Hepatocyte (in vitro differentiated cells): ENCODE measurements at regions not wholly inside any gene's neighbourhood (a gene's known extent, or its start where the extent isn't known, plus 50 kb on each side); places are given as distances from the start of the nearest gene placed in this dataset.

Experiments
- DNase-seq: peaks from one replicate; pipeline ENCODE4 v3.0.0-alpha.2; 2016; ENCODE audit warnings: low spot score
- H2AFZ ChIP-seq: fragments of 200-600 bp; sonication (generic); 2 replicates; pipeline ENCODE4 v1.6.0; 2016; ENCODE audit warnings: antibody characterized with exemption, mild to moderate bottlenecking
- H3K27ac ChIP-seq: fragments of 200-600 bp; sonication (generic); 2 replicates; pipeline ENCODE4 v1.5.1; 2016; ENCODE audit warnings: mild to moderate bottlenecking
- H3K27me3 ChIP-seq: fragments of 200-600 bp; sonication (generic); 2 replicates; pipeline ENCODE4 v1.6.1; 2016
- H3K36me3 ChIP-seq: fragments of 200-600 bp; sonication (generic); replicated peaks from 2 replicates; pipeline ENCODE4 v1.5.1; 2016; ENCODE audit warnings: low read depth; ENCODE audit not compliant: insufficient read depth
- H3K4me1 ChIP-seq: fragments of 200-600 bp; sonication (generic); 2 replicates; pipeline ENCODE4 v1.5.1; 2016; ENCODE audit warnings: mild to moderate bottlenecking, moderate library complexity; ENCODE audit not compliant: insufficient read depth
- H3K4me2 ChIP-seq: fragments of 200-600 bp; sonication (generic); 2 replicates; pipeline ENCODE4 v1.6.0; 2016
- H3K4me3 ChIP-seq: fragments of 200-600 bp; sonication (generic); 2 replicates; pipeline ENCODE4 v1.5.1; 2016; ENCODE audit warnings: mild to moderate bottlenecking
- H3K79me2 ChIP-seq: fragments of 200-600 bp; sonication (generic); 2 replicates; pipeline ENCODE4 v1.6.0; 2017; ENCODE audit warnings: mild to moderate bottlenecking
- H3K9me2 ChIP-seq: fragments of 200-600 bp; sonication (generic); replicated peaks from 2 replicates; pipeline ENCODE4 v1.6.0; 2017; ENCODE audit warnings: mild to moderate bottlenecking; ENCODE audit not compliant: insufficient read depth
- H3K9me3 ChIP-seq: fragments of 200-600 bp; sonication (generic); 2 replicates; pipeline ENCODE4 v1.5.1; 2016; ENCODE audit warnings: low read depth, mild to moderate bottlenecking
- H4K20me1 ChIP-seq: fragments of 200-600 bp; sonication (generic); 2 replicates; pipeline ENCODE4 v1.6.0; 2016; ENCODE audit warnings: mild to moderate bottlenecking; ENCODE audit not compliant: insufficient read depth, poor library complexity, severe bottlenecking
- EZH2 ChIP-seq: fragments of 200-600 bp; sonication (generic); IDR thresholded peaks from 2 replicates; pipeline ENCODE4 v1.6.1; 2016; ENCODE audit warnings: antibody characterized with exemption, mild to moderate bottlenecking, borderline replicate concordance
- EZH2phosphoT487 ChIP-seq: fragments of 200-600 bp; sonication (generic); IDR thresholded peaks from one replicate; pipeline ENCODE4 v1.6.1; 2018; ENCODE audit warnings: antibody characterized with exemption, mild to moderate bottlenecking, low read depth, moderate library complexity; ENCODE audit not compliant: unreplicated experiment, severe bottlenecking
- WGBS: methylation state at CpG from one replicate; pipeline ENCODE4 v1.1.6; 2016; ENCODE audit warnings: low lambda C conversion rate; ENCODE audit errors: missing lambda C conversion rate; 5-methylcytosine and 5-hydroxymethylcytosine counted together
- TF ChIP-seq, protein P1 (sequence below): fragments of 200-600 bp; sonication (generic); IDR thresholded peaks from 2 replicates; pipeline ENCODE4 v1.5.1; 2016; ENCODE audit warnings: antibody characterized with exemption, mild to moderate bottlenecking; ENCODE audit not compliant: poor library complexity

- Histone ChIP-seq H4K20me1 (no peaks in the 10 kb centered on the region), H3K4me1 (no peaks in the 10 kb centered on the region), H3K36me3 (no peaks in the 10 kb centered on the region), H3K4me3 (no peak overlapping the region), H3K79me2 (no peaks in the 10 kb centered on the region), H3K9me2 (no peaks in the 10 kb centered on the region), H3K27me3 (no peaks in the 10 kb centered on the region), H3K4me2 (no peak overlapping the region), H3K27ac (no peak overlapping the region), H2AFZ (no peak overlapping the region), H3K9me3 (no peaks in the 10 kb centered on the region)
- TF ChIP-seq EZH2phosphoT487 (no peak), EZH2 (no peak)
- TF ChIP-seq, protein P1, sequence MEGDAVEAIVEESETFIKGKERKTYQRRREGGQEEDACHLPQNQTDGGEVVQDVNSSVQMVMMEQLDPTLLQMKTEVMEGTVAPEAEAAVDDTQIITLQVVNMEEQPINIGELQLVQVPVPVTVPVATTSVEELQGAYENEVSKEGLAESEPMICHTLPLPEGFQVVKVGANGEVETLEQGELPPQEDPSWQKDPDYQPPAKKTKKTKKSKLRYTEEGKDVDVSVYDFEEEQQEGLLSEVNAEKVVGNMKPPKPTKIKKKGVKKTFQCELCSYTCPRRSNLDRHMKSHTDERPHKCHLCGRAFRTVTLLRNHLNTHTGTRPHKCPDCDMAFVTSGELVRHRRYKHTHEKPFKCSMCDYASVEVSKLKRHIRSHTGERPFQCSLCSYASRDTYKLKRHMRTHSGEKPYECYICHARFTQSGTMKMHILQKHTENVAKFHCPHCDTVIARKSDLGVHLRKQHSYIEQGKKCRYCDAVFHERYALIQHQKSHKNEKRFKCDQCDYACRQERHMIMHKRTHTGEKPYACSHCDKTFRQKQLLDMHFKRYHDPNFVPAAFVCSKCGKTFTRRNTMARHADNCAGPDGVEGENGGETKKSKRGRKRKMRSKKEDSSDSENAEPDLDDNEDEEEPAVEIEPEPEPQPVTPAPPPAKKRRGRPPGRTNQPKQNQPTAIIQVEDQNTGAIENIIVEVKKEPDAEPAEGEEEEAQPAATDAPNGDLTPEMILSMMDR = no peak
- WGBS = 90% methylated on average over 2 of the region's 2 CpGs
- no peak for DNase-seq
Observed at GRCh38 chr4:120198411-120198810, 131.8 kb upstream of the MAD2L1 start.

GRCh38 chr4:120177603-120178002 lies 111.0 kb upstream of the MAD2L1 start:
- Histone ChIP-seq H3K27ac (no peak overlapping the region), H3K9me3 (no peaks in the 10 kb centered on the region), H4K20me1 (no peaks in the 10 kb centered on the region), H3K4me1 (no peaks in the 10 kb centered on the region), H3K4me3 (no peak overlapping the region), H3K27me3 (no peaks in the 10 kb centered on the region), H3K36me3 (no peaks in the 10 kb centered on the region), H3K4me2 (no peak overlapping the region), H3K9me2 (no peaks in the 10 kb centered on the region), H3K79me2 (no peaks in the 10 kb centered on the region), H2AFZ (no peak overlapping the region)
- DNase-seq = no peak
- TF ChIP-seq, protein P1 = no peak
- TF ChIP-seq EZH2 = no peak
- no peak for TF ChIP-seq EZH2phosphoT487
- 73% methylated on average over 1 of the region's 1 CpG for WGBS

- DNase-seq = no peak
- Histone ChIP-seq H3K36me3 (no peaks in the 10 kb centered on the region), H3K27ac (no peak overlapping the region), H3K27me3 (no peaks in the 10 kb centered on the region), H3K9me2 (no peaks in the 10 kb centered on the region), H2AFZ (no peak overlapping the region), H4K20me1 (no peaks in the 10 kb centered on the region), H3K4me3 (no peak overlapping the region), H3K4me2 (no peak overlapping the region), H3K4me1 (no peaks in the 10 kb centered on the region), H3K79me2 (no peaks in the 10 kb centered on the region), H3K9me3 (no peaks in the 10 kb centered on the region)
- TF ChIP-seq, protein P1 = no peak
- TF ChIP-seq EZH2 (no peak), EZH2phosphoT487 (no peak)
- 90% methylated on average over 2 of the region's 2 CpGs for WGBS
Observed at GRCh38 chr4:120175272-120175671, 108.6 kb upstream of the MAD2L1 start.

DNA sequence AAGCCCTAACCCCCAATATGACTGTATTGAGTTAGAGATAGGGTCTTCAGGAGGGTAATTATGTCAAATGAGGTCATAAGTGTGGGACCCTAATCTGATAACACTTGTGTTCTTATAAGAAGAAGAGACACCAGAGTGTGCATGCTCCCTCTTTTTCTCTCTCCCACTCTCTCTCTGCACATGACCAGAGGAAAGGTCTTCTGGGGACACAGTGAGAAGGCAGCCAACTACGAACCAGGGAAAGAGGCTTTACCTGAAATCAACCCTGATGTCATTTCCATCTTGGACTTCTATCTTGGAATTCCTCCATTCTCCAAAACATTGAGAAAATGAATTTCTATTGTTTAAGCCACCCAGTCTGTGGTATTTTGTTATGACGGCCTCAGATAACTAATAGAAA lies 97.2 kb upstream of the MAD2L1 start:
- Histone ChIP-seq H3K36me3 (no peaks in the 10 kb centered on the region), H3K4me2 (no peak overlapping the region)
- WGBS = 88% methylated on average over 2 of the region's 2 CpGs

More for the DNA sequence above, 97.2 kb upstream of the MAD2L1 start:
- no peaks in the 10 kb centered on the region for H3K9me2 ChIP-seq
- H2AFZ ChIP-seq = no peak overlapping the region
- no peaks in the 10 kb centered on the region for H3K79me2 ChIP-seq
- DNase-seq = no peak
- no peaks in the 10 kb centered on the region for H3K27me3 ChIP-seq
- H3K4me1 ChIP-seq = no peaks in the 10 kb centered on the region
- TF ChIP-seq EZH2phosphoT487 = no peak
- TF ChIP-seq EZH2 = no peak
- TF ChIP-seq, protein P1 = no peak
- H4K20me1 ChIP-seq = no peaks in the 10 kb centered on the region
- H3K4me3 ChIP-seq = no peak overlapping the region
- no peaks in the 10 kb centered on the region for H3K9me3 ChIP-seq
- H3K27ac ChIP-seq = no peak overlapping the region
